Umbilical cord (tissue), 1 donor: ENCODE measurements at regions not wholly inside any gene's neighbourhood (a gene's known extent, or its start where the extent isn't known, plus 50 kb on each side); places are given as distances from the start of the nearest gene placed in this dataset.

ENCODE experiments used
- DNase-seq: peaks from one replicate; pipeline ENCODE4 v3.0.0-alpha.2; 2015; ENCODE audit warnings: low spot score

DNA sequence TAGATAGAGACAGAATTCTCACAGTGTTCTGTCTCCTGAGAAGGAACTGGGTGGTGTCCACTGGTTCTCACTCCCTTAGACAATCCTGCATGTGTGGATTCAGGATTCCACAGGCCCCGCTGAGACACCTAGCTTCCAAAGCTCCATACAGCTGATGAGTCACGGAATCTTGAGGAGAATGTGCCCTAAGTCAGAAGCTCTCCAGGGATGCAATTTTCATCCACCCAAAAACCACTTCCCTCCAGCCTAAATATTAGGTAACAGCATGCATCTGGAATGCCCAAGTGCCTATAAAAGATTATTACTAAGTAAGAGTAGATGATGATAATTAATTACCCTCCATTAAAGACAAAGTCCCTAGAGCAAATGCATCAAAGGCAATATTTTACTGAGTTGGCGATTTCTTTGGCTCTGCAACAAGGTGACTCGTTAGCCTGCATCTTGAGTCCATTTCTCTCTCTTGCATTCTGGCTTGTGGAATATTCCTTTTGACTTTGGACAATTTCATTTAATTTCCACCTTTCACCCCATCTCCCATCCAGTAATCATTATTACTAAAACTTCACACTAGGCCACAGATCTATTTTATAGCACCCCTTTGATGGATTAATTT lies 475.1 kb downstream of the TNS1 start:
- DNase-seq, result no peak

DNA sequence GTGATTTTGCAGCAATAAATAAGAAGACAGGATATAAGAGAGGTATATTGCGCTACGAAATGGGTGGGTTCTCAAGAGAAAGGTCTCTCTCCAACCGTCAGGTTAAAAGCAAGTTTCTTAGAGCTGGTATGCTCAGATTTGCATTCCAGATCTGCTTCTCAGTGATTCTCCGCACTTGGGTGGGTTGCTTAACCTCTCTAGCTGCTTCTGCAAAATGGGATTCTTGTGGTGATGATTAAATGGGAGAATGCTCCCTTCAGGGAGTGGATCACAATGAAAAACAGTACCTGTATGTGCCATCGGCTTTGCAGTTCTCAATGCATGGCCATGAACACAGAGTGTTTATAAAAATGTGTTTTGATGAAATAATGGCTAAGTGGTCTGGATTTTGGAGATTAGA lies 477.7 kb downstream of the TNS1 start:
- DNase-seq, result no peak

DNA sequence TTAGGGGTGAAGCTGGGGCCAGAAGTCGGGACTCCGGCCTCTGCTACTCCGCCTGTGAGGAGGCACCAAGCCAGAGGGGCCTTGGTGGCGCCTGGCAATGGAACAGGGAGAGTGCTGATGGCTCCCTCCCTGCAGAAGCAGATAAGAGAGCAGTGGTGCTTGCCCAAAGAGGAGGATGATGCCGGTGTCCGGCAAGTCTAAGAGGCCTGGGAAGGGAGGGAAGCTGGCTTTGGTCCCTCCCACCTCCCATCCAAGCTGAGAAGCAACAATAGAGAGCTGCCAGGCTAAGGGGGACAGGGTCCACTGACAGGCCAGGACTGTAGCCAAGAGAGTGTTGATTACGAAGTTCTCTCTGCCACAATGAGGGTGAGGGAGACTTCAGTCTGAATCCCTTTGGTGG lies 479.5 kb downstream of the TNS1 start:
- no peak for DNase-seq

DNA sequence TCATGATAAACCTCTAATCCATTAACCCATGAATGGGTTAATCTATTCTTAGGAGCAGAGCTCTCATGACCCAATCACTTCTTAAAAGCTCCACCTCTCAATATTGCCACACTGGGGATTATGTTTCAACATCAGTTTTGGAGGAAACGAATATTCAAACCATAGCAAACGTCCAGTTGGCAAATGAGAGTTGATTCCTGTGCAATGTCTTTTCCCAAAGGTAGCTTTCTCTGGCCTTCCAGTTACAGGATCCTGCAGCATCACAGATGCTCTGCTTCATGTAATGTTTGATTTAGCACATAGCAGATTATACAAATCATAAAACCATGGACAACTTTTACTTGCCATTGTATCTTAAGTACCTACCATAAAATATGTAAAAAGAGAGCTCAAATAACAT lies 481.0 kb downstream of the TNS1 start:
- DNase-seq, result no peak

DNA sequence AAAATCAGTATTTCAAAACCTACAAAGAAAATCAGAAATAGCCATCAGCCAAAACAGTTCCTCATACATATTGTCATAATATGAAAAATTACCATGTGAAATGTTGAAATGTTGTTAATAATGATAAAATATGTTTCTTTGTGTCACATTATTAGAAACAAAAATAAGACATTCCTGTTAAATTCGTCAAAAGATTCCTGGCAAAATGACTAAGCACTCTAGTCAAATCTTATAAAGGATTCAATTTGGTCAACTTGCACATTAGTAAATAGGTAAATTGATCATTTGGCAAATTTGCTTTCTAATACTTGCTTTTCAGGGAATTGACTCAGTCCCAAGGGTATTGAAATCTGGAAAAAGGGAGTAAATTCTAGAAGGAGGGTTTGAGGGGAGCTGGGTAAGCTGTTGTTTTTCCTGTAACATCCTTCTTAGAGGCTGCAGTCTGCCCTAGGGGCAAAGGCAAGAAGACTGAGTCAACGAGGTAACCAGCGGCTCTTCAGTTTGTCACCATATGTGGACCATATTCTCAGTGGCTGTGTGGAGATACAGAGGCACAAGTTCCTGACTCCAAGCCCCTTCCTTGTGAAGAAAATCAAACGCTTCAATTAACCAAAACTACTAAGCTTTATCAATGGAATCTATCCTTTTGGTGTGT lies 482.3 kb downstream of the TNS1 start:
- no peak for DNase-seq

DNA sequence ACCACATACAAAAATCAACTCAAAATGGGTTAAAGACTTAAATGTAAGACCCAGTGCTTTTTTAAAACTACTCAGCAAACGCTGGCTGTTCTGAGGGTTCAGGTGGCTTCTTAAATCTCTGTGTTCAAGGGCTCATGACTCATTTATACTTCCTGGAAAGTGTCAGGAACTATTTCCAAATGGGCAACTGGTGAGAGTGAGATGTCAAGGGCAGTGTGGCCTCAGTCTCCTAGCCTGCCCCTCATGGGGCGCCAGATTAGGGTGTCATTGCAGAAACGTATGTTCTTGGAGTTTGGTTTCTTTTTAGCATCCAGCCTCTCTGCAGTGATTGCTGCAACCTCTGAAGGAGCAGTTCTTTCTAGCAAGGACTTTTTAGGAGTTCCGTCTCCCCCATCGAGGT lies 485.4 kb downstream of the TNS1 start:
- no peak for DNase-seq

DNA sequence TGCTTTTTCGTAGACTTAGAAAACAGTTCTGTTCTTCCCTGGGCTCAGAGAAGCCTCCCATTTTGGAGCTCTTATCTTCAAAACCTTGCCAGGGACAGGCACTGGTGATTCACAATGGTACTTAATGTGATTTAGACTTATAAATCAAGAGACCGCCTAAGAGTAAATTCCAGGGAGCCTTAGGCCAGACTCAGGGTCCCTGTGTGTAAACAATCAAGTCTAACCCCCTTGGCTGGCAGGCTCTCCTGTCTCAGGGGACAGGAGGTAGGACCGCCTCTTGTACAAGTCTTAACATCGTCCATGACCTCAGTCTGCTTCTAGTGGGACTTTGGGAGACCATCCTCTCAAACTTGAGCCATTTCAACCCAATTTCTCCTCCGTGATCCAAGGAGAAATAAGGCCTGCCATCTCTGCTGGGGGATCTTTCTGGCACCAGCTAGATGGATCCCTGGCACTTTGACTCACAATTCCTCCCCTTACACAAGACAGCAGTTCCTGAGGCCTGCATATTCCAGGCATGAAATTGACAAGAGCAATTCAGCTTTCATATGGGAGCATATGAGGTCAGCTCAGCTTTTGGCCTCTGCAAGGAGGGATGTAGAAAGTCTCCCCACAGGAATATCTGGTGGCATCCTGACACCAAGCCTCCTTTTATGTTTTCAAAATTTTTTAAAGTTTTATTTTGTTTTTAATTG lies 487.0 kb downstream of the TNS1 start:
- peak; percentile 52 for DNase-seq

DNA sequence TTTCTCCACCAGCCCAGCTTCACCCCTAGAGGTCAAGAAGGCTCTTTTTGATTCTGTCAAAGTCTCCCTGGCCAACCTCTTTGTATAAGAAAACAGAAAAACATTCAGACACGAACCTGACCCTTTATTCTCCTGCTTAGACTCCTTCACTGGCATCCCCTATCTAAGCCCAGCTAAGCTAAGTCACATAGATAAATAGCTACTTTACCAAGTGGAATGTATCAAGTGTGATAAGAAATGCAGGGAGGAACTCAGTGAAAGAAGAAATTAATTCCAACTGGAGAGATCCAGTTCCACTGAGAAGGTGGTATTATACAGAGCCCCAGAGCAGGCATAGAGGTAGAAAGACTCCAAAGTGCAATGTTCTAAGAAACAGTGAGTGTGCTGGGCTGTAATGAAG lies 489.5 kb downstream of the TNS1 start:
- DNase-seq, result peak; percentile 76

DNA sequence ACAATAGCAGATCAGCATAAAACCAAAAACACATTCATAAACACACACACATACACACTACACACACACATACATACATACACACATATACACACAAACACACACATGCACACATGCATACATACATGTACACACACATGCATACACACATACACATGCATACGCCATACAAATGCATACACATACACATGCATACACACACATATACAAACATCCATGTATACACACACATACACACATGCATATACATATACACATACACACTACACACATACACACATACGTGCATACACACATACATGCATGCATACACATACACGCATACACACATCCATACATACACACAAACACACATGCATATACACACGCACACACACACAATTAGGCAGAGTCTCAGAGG lies 490.1 kb downstream of the TNS1 start:
- no peak for DNase-seq

DNA sequence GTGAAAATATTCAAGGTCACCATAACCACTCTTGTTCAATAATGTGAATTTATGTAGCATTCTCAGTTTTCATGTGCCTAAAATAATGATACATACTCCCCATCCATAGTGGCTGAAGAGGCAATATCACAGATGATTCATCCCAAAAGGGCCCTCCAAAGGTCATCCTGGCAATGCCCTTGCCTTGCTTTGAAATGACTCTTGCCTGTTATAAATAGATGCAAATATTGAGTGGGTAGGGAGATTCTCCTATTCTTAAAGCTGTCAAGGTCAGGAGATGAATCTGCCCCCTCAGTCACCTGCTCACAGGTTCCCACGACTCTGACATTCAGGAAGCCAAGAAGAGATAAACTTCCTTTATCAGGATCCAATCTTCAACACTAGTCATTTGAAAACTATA lies 490.5 kb downstream of the TNS1 start:
- no peak for DNase-seq

DNA sequence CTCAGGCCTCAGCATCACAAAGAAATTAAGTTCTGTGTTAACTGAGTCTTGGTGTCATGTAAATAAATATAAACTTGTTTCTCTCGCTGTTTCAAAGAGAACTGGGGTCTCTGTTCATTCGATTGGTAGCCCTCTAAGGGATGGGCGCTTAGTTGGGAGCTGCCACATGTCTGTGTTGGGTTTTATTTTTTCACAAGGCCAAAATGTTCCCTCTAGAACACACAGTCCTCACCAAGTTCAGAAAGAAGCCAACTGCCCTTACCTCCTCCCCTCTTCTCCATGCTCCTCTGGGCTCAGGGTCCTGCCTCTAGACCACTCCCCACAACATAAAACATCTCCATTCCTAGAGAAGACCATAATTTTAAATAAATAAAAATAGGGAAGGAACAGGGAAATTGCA lies 490.9 kb downstream of the TNS1 start:
- no peak for DNase-seq

DNA sequence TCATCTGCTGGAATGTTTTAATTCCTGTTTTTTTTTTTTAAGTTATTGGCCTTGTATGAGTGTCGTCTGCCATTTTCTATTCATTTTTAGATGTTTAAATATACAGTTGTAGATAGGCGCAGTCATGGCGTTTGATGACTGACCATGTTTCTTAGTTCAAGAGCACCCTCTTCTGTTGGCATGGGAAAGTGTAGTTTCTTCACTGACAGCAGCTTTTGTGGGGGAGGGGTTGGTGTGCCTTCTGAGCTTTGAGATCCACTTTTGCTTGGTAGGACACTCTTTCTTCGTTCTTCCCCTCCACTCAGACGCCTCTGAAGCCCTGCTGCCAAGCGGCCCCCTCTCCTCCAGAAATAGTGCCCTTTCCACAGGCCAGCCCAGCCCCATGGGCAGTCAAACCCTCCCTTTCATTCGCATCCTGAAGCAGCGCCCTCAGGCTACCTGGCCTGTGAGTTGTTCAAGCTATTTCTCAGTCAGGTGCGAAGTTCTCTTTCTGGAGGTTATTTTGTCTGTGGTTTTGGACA lies 492.0 kb downstream of the TNS1 start:
- peak; percentile 91 for DNase-seq

DNA sequence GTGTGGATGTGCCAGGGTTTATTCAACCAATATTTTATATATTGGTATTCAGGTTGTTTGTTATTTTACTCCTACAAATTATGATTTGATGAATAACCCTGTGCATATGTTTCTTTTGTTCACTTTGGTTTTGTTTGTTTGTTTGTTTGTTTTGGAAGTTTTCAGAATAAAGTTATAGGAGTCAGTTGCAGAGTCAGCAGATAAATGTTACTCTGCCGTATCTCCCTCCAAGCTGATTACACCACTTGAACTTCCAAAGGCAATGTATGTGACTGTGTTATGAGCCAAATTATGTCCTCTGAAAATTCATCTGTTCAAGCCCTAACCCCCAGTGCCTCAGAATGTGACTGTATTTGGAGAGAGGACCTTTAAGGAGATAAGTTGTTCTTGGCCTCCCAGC lies 497.5 kb downstream of the TNS1 start:
- DNase-seq, result no peak

DNA sequence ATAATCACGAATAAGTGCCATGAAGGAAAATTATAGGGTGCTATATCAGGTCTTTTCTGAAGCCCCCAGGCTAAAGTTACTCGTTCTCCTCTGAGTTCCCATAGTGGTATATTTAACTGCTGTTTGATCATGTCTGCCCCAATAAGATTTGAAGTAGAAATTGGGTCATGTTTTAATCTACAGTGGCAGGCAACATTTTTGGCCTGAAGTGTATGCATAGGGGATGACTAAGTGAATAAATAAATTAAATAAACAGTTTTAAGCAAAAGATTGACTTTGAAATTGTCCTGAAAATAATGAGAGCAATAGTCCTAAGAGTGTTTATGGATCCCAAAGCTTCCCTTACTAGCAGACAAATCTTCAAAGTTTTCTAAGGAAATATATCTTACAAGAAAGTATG lies 500.9 kb downstream of the TNS1 start:
- no peak for DNase-seq

DNA sequence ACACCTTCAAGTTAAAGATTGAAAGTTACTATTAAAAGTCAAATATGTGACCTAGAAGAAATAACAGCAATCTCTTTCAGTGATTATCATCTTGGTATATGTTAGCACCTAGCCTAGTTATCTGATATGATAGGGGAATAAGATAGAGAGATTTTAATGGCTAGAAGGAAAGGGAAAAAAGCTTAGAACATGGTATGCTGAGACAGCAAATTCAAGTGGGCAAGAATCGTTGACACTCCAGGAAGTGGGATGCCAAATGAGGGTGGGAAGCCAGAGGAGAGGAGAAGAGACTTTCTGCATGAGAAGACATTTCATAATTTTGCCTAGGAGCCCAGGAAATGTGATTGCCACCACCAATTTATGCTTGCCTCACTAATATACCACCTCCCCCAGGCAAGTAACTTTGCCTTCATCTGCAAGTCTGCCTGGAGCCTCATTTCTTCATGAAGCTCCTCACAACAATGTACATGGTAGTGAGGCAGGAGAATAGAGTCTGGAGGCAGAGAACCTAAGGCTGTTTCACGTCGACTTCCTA lies 504.9 kb downstream of the TNS1 start:
- DNase-seq, result no peak

DNA sequence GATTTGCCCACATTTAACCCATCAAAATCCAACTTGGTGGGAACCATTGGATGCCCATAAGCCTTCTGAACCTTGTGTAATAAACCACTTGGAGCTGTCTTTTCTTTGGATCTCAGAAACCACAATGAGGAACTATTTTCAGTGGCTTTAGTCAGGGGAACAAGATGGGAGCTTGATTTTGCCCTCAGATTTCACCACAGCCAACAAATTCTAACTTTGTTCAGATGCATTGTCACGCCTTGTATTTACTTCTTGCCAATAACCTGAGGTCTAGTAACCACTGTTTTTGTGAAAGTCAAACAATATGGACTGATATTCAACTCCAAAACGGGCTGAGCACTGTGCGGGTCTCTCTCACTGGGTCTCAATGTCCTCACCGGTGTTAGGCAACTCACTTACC lies 508.2 kb downstream of the TNS1 start:
- DNase-seq, result no peak

DNA sequence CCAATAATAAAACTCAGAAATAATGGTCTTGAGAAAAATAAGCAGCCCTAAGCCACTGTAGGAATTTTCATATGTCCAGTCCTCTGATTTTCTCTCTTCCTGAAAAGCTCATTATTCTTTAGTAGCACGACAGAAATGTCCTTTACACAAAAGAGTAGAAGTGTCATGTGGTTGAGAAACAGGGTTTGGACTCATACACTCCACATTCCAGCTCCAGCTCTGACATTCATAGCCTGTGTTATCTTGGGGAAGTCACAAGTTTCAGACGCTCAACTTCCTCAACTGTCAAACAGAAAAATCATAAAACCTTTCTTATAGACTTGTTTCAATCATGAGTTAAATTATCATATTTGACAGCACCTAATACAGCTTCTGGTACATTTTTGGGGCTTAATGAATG lies 511.5 kb downstream of the TNS1 start:
- DNase-seq, result no peak

DNA sequence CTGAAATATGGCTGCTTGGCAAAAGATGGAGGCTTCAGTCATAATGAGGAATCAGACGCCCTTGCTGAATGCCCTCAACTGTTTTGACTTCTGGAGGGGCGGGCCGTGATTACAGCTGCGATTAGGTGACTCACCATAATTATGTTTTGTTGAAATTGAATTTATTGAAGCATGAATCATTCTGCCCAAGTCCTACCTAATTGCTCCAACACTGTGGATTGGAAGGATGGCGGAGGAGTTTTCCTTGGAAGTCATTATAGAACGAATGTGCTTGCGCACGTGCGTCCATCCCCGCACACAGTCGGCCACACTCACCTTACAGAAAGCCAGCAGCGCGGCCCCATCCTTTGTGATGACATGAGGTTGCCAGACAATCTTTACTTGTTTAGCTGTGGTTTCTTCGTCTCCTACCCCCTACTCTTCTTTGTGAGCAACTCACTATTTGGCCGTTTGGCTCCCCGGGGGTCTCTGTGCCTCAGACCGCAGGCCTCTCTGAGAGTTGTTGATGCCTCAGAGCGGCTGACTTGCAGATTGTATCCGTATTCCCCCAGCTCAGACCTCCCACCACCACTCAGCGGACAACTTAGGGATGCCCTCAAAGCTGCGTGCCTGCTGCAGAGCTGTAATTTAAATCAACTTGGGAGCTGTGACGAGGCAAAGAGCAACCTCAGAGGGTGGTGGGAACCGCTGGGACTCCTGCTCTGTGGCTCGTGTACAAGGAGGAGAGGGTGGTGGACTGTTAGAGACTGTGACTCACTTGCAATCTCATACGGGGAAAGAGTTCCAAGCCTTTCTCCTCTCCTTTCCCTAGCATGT lies 513.4 kb downstream of the TNS1 start:
- no peak for DNase-seq

DNA sequence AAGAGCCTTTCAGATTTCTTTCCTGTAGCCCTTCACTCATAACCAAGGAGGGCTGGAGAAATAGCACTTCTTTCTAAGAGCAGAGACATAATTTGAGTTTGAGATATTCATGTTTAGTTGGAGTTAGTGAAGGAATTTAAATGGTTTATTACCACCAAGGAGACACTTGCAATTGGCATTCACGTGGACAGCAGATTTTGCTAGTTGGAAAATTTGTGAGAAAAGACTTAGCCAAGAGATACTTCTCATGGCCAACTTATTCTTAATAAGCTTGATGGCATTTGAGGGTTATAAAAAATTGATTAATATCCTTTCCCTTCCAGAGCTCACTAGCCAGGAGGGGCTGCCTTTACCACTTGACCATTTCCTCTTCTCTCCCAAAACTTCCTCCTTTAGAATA lies 518.7 kb downstream of the TNS1 start:
- no peak for DNase-seq

DNA sequence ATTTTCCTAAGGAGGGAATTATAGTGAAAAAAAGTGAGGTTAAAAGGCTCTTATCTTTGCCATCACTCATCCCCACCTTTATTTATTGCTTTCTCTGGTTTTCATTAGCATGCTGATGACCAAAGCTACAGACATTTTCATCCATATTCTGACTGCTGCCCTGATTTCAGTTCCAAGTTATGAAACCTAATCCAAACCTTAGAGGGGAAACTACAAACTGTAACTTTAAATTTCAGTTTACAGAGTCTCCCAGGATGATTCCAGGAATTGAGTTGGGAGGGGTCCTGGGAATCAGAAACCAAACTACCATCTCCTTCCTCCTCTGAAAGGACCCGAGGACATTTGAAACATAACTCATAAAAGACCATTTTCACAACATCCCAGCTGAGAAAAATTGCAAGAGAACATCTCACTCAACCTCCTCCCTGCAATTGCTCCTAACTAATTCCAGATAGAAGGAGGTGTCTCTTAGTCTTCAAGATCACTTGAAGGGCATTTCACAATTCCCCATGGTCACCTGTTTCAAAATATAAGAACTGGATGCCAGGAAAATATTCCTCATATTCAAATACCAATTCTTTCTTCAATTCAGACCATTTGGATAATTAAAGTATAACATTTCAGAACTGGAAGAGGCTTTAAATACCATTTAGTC lies 520.6 kb downstream of the TNS1 start:
- DNase-seq, result no peak

DNA sequence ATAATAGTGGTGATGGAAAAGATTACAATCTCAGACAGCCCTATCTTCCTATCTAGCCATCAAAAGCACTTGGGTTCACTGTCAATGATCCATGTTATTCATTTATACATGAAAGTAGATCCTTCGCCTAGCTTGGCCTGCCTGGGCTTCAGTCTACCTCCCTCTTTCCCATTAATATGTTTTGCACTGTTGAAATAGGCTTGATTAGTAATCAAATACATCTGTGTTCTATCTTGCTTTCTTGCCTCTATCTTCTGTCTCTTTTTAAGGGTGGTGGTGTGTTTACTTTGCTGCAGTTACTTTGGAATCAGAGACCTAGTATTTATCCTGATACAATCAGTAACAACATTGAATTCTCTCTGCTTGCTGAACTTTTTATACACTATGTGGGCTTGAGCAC lies 521.2 kb downstream of the TNS1 start:
- DNase-seq, result no peak
